ENCODE measurements at regions not wholly inside any gene's neighbourhood (a gene's known extent, or its start where the extent isn't known, plus 50 kb on each side); places are given as distances from the start of the nearest gene placed in this dataset.

GRCh38 chr4:153115322-153116290 is 88.6 kb upstream of the TRIM2 start:
- TF ChIP-seq CTCF (conservative IDR thresholded peaks at IDR 0.05 in 1 of 2, IDR thresholded peaks at IDR 0.05 in 1 of 2; ENCODE audit: extremely low read depth in 1 of 2, insufficient read depth in 1 of 2, low read depth in 1 of 2, low read length in 2 of 2) (no peak), EZH2 (IDR thresholded peaks at IDR 0.05; ENCODE audit: borderline replicate concordance, low read length) (no peak)

Data from mammary epithelial cell (primary cell).